Liver (tissue), 8 donors: ENCODE measurements at regions not wholly inside any gene's neighbourhood (a gene's known extent, or its start where the extent isn't known, plus 50 kb on each side); places are given as distances from the start of the nearest gene placed in this dataset.

ENCODE experiments used
- DNase-seq: peaks from one replicate; pipeline ENCODE4 v3.0.0-alpha.2; 2017; ENCODE audit warnings: low spot score
- H3K27ac ChIP-seq, 2 donors: one replicate each; pipeline ENCODE4 v1.7.0; 2013; ENCODE audit warnings: inconsistent platforms in 2 of 2, low read length in 2 of 2, control low read depth in 1 of 2, low read depth in 1 of 2, mild to moderate bottlenecking in 1 of 2
- H3K27me3 ChIP-seq, 4 donors: one replicate each; pipeline versions ENCODE4 v1.6.1 to v1.7.0; 2013; ENCODE audit warnings: low read length in 3 of 4, inconsistent platforms in 1 of 4, mild to moderate bottlenecking in 1 of 4, moderate library complexity in 1 of 4; ENCODE audit not compliant: control insufficient read depth in 4 of 4, insufficient read depth in 4 of 4
- H3K36me3 ChIP-seq, 4 donors: one replicate each; pipeline versions ENCODE4 v1.6.1 to v1.7.0; 2013; ENCODE audit warnings: low read length in 3 of 4, mild to moderate bottlenecking in 3 of 4, low read depth in 1 of 4, moderate library complexity in 1 of 4; ENCODE audit not compliant: control insufficient read depth in 4 of 4, insufficient read depth in 3 of 4
- H3K4me1 ChIP-seq, 4 donors: one replicate each; pipeline versions ENCODE4 v1.6.1 to v1.7.0; 2013; ENCODE audit warnings: low read length in 3 of 4, mild to moderate bottlenecking in 3 of 4, moderate library complexity in 1 of 4; ENCODE audit not compliant: control insufficient read depth in 4 of 4, insufficient read depth in 4 of 4
- H3K4me3 ChIP-seq, 3 donors: one replicate each; pipeline versions ENCODE4 v1.6.1 to v1.7.0; 2013; ENCODE audit warnings: low read length in 3 of 3, control low read depth in 1 of 3, low read depth in 1 of 3, mild to moderate bottlenecking in 1 of 3
- H3K9ac ChIP-seq, 2 donors: one replicate each; pipeline ENCODE4 v1.7.0; 2013; ENCODE audit warnings: low read length in 2 of 2, mild to moderate bottlenecking in 2 of 2, moderate library complexity in 2 of 2, control low read depth in 1 of 2, low read depth in 1 of 2
- H3K9me3 ChIP-seq, 4 donors: one replicate each; pipeline versions ENCODE4 v1.6.1 to v1.7.0; 2013; ENCODE audit warnings: low read length in 3 of 4; ENCODE audit not compliant: control insufficient read depth in 4 of 4
- ATF3 ChIP-seq: IDR thresholded peaks from 2 replicates; pipeline ENCODE4 v1.6.1; 2016; ENCODE audit warnings: antibody characterized with exemption
- CTCF ChIP-seq: fragments of 150-350 bp; IDR thresholded peaks from 2 replicates; pipeline ENCODE4 v1.5.1; 2017; ENCODE audit warnings: improper control_type of control experiment, low read depth, low read length; ENCODE audit not compliant: missing input control
- EGR1 ChIP-seq, 2 donors: IDR thresholded peaks; 2 replicates each; pipeline ENCODE4 v1.6.1; 2016 to 2018; ENCODE audit warnings: antibody characterized with exemption in 2 of 2, low read depth in 2 of 2
- FOXA1 ChIP-seq: IDR thresholded peaks from 2 replicates; pipeline ENCODE4 v1.6.1; 2016; ENCODE audit warnings: antibody characterized with exemption
- FOXA2 ChIP-seq: IDR thresholded peaks from 2 replicates; pipeline ENCODE4 v1.6.1; 2016; ENCODE audit warnings: antibody characterized with exemption
- GABPA ChIP-seq, 2 donors: IDR thresholded peaks in 1 of 2; conservative IDR thresholded peaks in 1 of 2; 2 replicates each; pipeline ENCODE4 v1.6.1; 2016; ENCODE audit warnings: antibody characterized with exemption in 2 of 2, mild to moderate bottlenecking in 1 of 2, moderate library complexity in 1 of 2
- HNF4A ChIP-seq, 2 donors: conservative IDR thresholded peaks; 2 replicates each; pipeline ENCODE4 v1.6.1; 2016; ENCODE audit warnings: antibody characterized with exemption in 2 of 2, mild to moderate bottlenecking in 2 of 2
- HNF4G ChIP-seq: IDR thresholded peaks from 2 replicates; pipeline ENCODE4 v1.6.1; 2016; ENCODE audit warnings: antibody characterized with exemption
- JUND ChIP-seq, 2 donors: IDR thresholded peaks; 2 replicates each; pipeline ENCODE4 v1.6.1; 2016; ENCODE audit warnings: antibody characterized with exemption in 2 of 2
- MAX ChIP-seq: IDR thresholded peaks from 2 replicates; pipeline ENCODE4 v1.6.1; 2016; ENCODE audit warnings: antibody characterized with exemption
- NR2F2 ChIP-seq: IDR thresholded peaks from 2 replicates; pipeline ENCODE4 v1.6.1; 2016; ENCODE audit warnings: antibody characterized with exemption
- RAD21 ChIP-seq, 2 donors: IDR thresholded peaks; 2 replicates each; pipeline ENCODE4 v1.6.1; 2016; ENCODE audit warnings: antibody characterized with exemption in 2 of 2, mild to moderate bottlenecking in 2 of 2
- REST ChIP-seq: IDR thresholded peaks from 2 replicates; pipeline ENCODE4 v1.6.1; 2016; ENCODE audit warnings: antibody characterized with exemption, mild to moderate bottlenecking
- RXRA ChIP-seq, 2 donors: IDR thresholded peaks; 2 replicates each; pipeline ENCODE4 v1.6.1; 2017 to 2018; ENCODE audit warnings: antibody characterized with exemption in 2 of 2, mild to moderate bottlenecking in 1 of 2
- SP1 ChIP-seq: IDR thresholded peaks from 2 replicates; pipeline ENCODE4 v1.6.1; 2018; ENCODE audit warnings: antibody characterized with exemption, mild to moderate bottlenecking
- YY1 ChIP-seq: IDR thresholded peaks from 2 replicates; pipeline ENCODE4 v1.6.1; 2016; ENCODE audit warnings: antibody characterized with exemption, mild to moderate bottlenecking
- ZBTB33 ChIP-seq: IDR thresholded peaks from 2 replicates; pipeline ENCODE4 v1.6.1; 2016; ENCODE audit warnings: antibody characterized with exemption
- WGBS: extraction: QIAGEN DNeasy Blood & Tissue Kit; methylation state at CpG from one replicate; pipeline ENCODE4 v1.1.7; 2013; 5-methylcytosine and 5-hydroxymethylcytosine counted together
- donor health status: healthy.
- donor health status: healthy.
- donor health status: healthy.
- donor health status: healthy.
- donor health status: healthy.

GRCh38 chr11:41971592-41971991 lies 512.1 kb upstream of the LRRC4C start:
- no peak for TF ChIP-seq NR2F2
- no peak for TF ChIP-seq JUND (IDR thresholded peaks at IDR 0.05)
- TF ChIP-seq FOXA2: no peak
- TF ChIP-seq FOXA1: no peak
- no peak for TF ChIP-seq REST
- no peak for TF ChIP-seq RAD21 (IDR thresholded peaks at IDR 0.05)
- no peak for TF ChIP-seq ZBTB33
- no peak for TF ChIP-seq MAX
- no peak for TF ChIP-seq RXRA (IDR thresholded peaks at IDR 0.05)
- no peak for TF ChIP-seq ATF3
- TF ChIP-seq YY1: no peak
- no peak for TF ChIP-seq EGR1 (IDR thresholded peaks at IDR 0.05; ENCODE audit: low read depth in 2 of 2)
- no peak for TF ChIP-seq GABPA (IDR thresholded peaks at IDR 0.05 in 1 of 2, conservative IDR thresholded peaks at IDR 0.05 in 1 of 2)
- no peak for TF ChIP-seq HNF4A (conservative IDR thresholded peaks at IDR 0.05)
- no peak for TF ChIP-seq SP1
- TF ChIP-seq HNF4G: no peak
- no peak for TF ChIP-seq CTCF
- no peaks in the 10 kb centered on the region for H3K36me3 ChIP-seq
- H3K27ac ChIP-seq: no peak overlapping the region
- no peak overlapping the region for H3K9ac ChIP-seq
- no peak for DNase-seq
- no peaks in the 10 kb centered on the region for H3K4me1 ChIP-seq
- no peak overlapping the region for H3K4me3 ChIP-seq
- WGBS: 69% methylated on average over 5 of the region's 5 CpGs
- H3K9me3 ChIP-seq: no peaks in the 10 kb centered on the region
- no peaks in the 10 kb centered on the region for H3K27me3 ChIP-seq

- Histone ChIP-seq H3K4me3 (no peak overlapping the region), H3K9me3 (no peaks in the 10 kb centered on the region), H3K36me3 (no peaks in the 10 kb centered on the region), H3K9ac (no peak overlapping the region), H3K27ac (no peak overlapping the region), H3K4me1 (no peaks in the 10 kb centered on the region), H3K27me3 (no peaks in the 10 kb centered on the region)
- DNase-seq: no peak
- WGBS: 68% methylated on average over 2 of the region's 2 CpGs
- TF ChIP-seq RAD21 (IDR thresholded peaks at IDR 0.05) (no peak), ZBTB33 (no peak), GABPA (IDR thresholded peaks at IDR 0.05 in 1 of 2, conservative IDR thresholded peaks at IDR 0.05 in 1 of 2) (no peak), ATF3 (no peak), FOXA1 (no peak), HNF4A (conservative IDR thresholded peaks at IDR 0.05) (no peak), SP1 (no peak), NR2F2 (no peak), EGR1 (IDR thresholded peaks at IDR 0.05; ENCODE audit: low read depth in 2 of 2) (no peak), JUND (IDR thresholded peaks at IDR 0.05) (no peak), MAX (no peak), RXRA (IDR thresholded peaks at IDR 0.05) (no peak), FOXA2 (no peak), REST (no peak), YY1 (no peak)
Observed at GRCh38 chr11:41978945-41979344, 519.5 kb upstream of the LRRC4C start.
